ENCODE measurements at regions not wholly inside any gene's neighbourhood (a gene's known extent, or its start where the extent isn't known, plus 50 kb on each side); places are given as distances from the start of the nearest gene placed in this dataset.

GRCh38 chr5:25056836-25057235, 412.1 kb upstream of the CDH10 start:
- no TSS peak for BruUV-seq (replicated peaks)
- no peak for DNase-seq (ENCODE audit: low spot score)
- no peak overlapping the region for H3K4me3 ChIP-seq (ENCODE audit: low read depth, low read length, poor library complexity, severe bottlenecking)
- no peaks in the 10 kb centered on the region for H3K27me3 ChIP-seq (replicated peaks; ENCODE audit: insufficient read depth, low read depth, low read length, poor library complexity)
- H3K9me3 ChIP-seq (ENCODE audit: low read depth, low read length, poor library complexity, severe bottlenecking), result peaks cover 4% of the 10 kb centered on the region
- no peaks in the 10 kb centered on the region for H3K36me3 ChIP-seq (ENCODE audit: insufficient read depth, low read length, poor library complexity, severe bottlenecking)
- intact Hi-C loops (cut with micrococcal nuclease; ENCODE audit: unreplicated experiment), result no loop called here
- peaks cover 3% of the 10 kb centered on the region for H3K4me1 ChIP-seq (ENCODE audit: insufficient read depth, low read length, poor library complexity, severe bottlenecking)
- no peak for TF ChIP-seq CTCF (conservative IDR thresholded peaks at IDR 0.05; ENCODE audit: low read depth, low read length)
- TF ChIP-seq EZH2 (IDR thresholded peaks at IDR 0.05; ENCODE audit: borderline replicate concordance, low read depth, low read length, poor library complexity, severe bottlenecking), result no peak
- ChIA-PET POLR2A (ENCODE audit: low non-redundant PET) (no interaction called here), CTCF (no interaction called here)
- H3K27ac ChIP-seq (ENCODE audit: low read depth, low read length, poor library complexity, severe bottlenecking), result no peak overlapping the region

GRCh38 chr5:25033658-25034057, 388.9 kb upstream of the CDH10 start:
- TF ChIP-seq CTCF (conservative IDR thresholded peaks at IDR 0.05; ENCODE audit: low read depth, low read length), result no peak
- TF ChIP-seq EZH2 (IDR thresholded peaks at IDR 0.05; ENCODE audit: borderline replicate concordance, low read depth, low read length, poor library complexity, severe bottlenecking), result no peak
- Histone ChIP-seq H3K36me3 (ENCODE audit: insufficient read depth, low read length, poor library complexity, severe bottlenecking) (no peaks in the 10 kb centered on the region), H3K4me3 (ENCODE audit: low read depth, low read length, poor library complexity, severe bottlenecking) (no peak overlapping the region), H3K9me3 (ENCODE audit: low read depth, low read length, poor library complexity, severe bottlenecking) (no peaks in the 10 kb centered on the region), H3K27ac (ENCODE audit: low read depth, low read length, poor library complexity, severe bottlenecking) (no peak overlapping the region), H3K27me3 (replicated peaks; ENCODE audit: insufficient read depth, low read depth, low read length, poor library complexity) (no peaks in the 10 kb centered on the region), H3K4me1 (ENCODE audit: insufficient read depth, low read length, poor library complexity, severe bottlenecking) (no peaks in the 10 kb centered on the region)
- no peak for DNase-seq (ENCODE audit: low spot score)
- intact Hi-C loops (cut with micrococcal nuclease; ENCODE audit: unreplicated experiment), result no loop called here
- ChIA-PET POLR2A (ENCODE audit: low non-redundant PET) (no interaction called here), CTCF (no interaction called here)
- no TSS peak for BruUV-seq (replicated peaks)

GRCh38 chr5:25029004-25029403, 384.2 kb upstream of the CDH10 start:
- POLR2A ChIA-PET (ENCODE audit: low non-redundant PET), result no interaction called here
- H3K27me3 ChIP-seq (replicated peaks; ENCODE audit: insufficient read depth, low read depth, low read length, poor library complexity), result no peaks in the 10 kb centered on the region
- CTCF ChIA-PET, result no interaction called here
- no peak for TF ChIP-seq CTCF (conservative IDR thresholded peaks at IDR 0.05; ENCODE audit: low read depth, low read length)
- TF ChIP-seq EZH2 (IDR thresholded peaks at IDR 0.05; ENCODE audit: borderline replicate concordance, low read depth, low read length, poor library complexity, severe bottlenecking), result no peak
- DNase-seq (ENCODE audit: low spot score), result peak; percentile 11
- no peak overlapping the region for H3K4me3 ChIP-seq (ENCODE audit: low read depth, low read length, poor library complexity, severe bottlenecking)
- no peak overlapping the region for H3K27ac ChIP-seq (ENCODE audit: low read depth, low read length, poor library complexity, severe bottlenecking)
- intact Hi-C loops (cut with micrococcal nuclease; ENCODE audit: unreplicated experiment), result no loop called here
- no peaks in the 10 kb centered on the region for H3K4me1 ChIP-seq (ENCODE audit: insufficient read depth, low read length, poor library complexity, severe bottlenecking)
- no peaks in the 10 kb centered on the region for H3K9me3 ChIP-seq (ENCODE audit: low read depth, low read length, poor library complexity, severe bottlenecking)
- H3K36me3 ChIP-seq (ENCODE audit: insufficient read depth, low read length, poor library complexity, severe bottlenecking), result no peaks in the 10 kb centered on the region
- no TSS peak for BruUV-seq (replicated peaks)

All from A673 (cell line).